GM18520 (cell line): ENCODE measurements at regions not wholly inside any gene's neighbourhood (a gene's known extent, or its start where the extent isn't known, plus 50 kb on each side); places are given as distances from the start of the nearest gene placed in this dataset.

Experiments
- ATAC-seq: cut with Tn5 transposase; IDR thresholded peaks from one replicate; pipeline ENCODE4 v1.9.1; 2021; ENCODE audit not compliant: unreplicated experiment

DNA sequence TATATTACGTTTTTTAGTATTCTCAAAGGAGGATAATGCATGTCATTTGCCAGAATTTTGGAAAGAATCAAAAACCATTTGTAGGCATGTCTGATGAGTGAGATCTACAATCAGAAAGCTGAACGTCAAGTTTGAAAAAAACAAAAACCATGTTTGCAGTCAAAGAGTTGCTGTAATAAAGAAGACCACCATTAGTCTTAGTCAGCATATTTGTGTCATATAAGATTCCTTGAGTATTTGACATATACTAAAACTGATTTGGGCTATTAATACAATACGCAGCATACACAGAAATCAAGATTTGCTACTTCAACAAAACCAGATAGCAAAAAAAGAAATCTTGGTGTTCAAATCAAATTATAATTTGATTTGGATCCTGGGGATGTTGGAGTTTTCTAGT lies 247.5 kb downstream of the SAMD5 start:
- no peak for ATAC-seq

DNA sequence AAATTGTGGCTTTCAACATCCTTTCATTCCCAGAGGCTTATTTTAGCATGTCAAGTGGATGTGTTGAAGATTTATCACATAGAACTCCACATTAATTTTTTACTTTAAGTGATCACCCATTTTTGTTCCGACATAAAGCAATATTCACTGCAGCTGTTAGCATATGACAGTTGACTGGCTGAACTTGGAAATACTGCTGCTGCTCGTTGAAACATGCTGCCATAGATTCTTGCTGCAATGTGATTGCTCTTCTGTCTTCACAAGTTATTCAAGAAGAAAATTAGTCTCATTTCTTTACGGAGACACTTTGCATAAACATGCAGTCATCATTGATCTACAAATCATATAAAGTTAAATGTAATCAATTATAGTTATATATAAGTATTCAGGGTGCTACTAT lies 248.4 kb downstream of the SAMD5 start:
- no peak for ATAC-seq

DNA sequence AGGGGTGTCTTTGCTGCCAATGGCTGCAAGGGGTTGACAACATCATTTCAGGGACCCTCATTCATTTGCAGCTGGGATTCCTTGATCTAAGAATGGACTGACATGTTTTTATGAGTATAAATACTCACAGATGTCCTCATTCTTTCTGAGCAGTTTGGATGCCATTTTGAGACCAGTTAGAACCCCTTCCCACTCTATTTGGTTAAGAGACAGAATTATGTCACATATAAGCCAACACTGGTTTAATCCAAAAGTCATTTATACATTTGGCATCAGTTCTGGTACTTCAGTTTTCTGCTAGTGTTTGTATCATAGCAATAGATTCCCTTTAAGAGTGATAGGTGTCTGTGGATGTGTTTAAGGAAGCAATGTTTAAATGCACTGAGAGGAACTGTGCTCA lies 248.8 kb downstream of the SAMD5 start:
- no peak for ATAC-seq

DNA sequence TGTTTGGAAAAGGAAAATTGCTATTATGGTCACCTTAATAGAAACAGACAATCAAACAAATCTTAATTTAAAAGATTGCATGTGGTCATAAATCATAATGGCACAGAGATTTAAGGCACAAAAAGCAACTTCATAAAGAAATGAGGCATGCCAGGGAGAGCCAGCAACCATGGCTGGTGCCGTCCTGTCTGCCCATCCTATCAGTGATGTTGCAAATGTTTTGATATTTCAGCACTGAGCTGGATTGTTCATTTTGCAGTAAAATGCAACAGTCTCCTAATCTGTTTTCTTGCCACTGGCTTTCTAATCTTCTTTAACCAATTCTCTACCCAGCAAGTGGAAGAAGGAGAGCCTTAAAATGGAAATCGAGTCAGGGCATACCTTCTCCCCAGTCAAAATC lies 249.8 kb downstream of the SAMD5 start:
- ATAC-seq: no peak

- ATAC-seq: no peak
Observed at GRCh38 chr6:147759093-147759492, 250.6 kb downstream of the SAMD5 start.

GRCh38 chr6:147759536-147759935 lies 251.0 kb downstream of the SAMD5 start:
- ATAC-seq: no peak

GRCh38 chr6:147765541-147765940 lies 257.1 kb downstream of the SAMD5 start:
- no peak for ATAC-seq

DNA sequence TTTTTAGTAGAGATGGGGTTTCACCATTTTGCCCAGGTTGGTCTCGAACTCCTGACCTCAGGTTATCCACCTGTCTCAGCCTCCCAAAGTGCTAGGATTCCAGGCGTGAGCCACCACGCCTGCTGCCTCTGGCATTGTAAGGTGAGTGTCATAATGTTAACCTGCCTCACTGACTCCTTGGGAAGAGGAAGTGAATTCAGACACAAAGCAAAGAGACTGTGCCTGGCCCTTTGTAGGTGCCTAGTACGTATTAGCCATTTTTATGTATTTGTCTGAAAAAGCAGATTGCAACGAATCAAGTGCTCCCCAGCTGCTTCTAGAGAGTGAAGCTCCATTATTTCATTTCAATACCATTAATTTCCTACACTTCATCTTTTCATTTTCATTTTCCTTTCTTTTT lies 260.5 kb downstream of the SAMD5 start:
- ATAC-seq: no peak

DNA sequence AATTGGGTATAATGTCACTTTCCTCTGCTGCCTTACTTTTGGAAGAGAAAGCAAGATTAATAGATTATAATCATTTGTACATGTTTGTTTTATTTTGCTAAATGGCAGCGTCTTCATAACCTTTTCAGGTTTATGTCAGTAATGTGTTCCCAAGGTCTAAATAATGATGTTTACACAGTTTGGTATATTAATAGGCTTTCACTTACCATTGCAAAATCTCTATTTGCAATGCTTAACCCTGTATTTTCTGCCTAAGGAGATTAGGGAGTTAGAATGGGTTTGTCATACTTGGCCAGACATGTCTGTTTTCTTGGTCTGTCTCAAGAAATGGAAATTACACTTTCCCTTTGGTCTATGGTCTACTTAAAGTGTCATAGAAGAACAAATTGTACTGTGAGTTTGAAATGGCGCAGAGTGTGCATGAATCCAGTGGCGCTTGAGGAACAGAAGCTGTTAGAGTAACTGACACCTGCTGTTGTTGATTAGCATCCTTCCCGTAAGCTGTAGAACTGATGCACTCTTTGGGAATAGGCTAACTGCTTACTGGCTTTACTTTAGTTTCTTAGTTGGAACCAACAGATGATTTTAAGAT lies 261.1 kb downstream of the SAMD5 start:
- ATAC-seq: no peak

GRCh38 chr6:147770221-147770620 lies 261.7 kb downstream of the SAMD5 start:
- no peak for ATAC-seq

- no peak for ATAC-seq
Observed at GRCh38 chr6:147772724-147773123, 264.2 kb downstream of the SAMD5 start.

DNA sequence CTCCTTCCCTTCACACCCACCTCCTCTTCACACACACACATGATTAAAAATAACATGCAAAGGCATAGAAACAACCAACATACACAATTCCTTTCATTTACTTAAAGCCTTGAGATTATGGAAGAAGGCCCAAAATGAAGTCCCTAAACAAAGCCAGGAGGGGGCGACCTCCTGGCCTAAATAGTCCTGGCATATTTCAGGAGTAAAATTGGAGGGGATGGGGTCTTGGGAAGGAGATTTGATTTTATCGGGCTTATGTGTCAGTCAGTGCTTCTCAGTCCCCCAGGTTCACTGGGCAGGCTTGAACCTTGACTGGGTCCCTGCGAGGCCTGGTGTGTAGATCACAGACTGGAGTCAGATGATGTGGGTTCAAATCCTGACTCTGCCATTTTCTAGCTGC lies 266.4 kb downstream of the SAMD5 start:
- ATAC-seq: no peak

GRCh38 chr6:147776631-147777213 lies 268.2 kb downstream of the SAMD5 start:
- ATAC-seq: no peak

DNA sequence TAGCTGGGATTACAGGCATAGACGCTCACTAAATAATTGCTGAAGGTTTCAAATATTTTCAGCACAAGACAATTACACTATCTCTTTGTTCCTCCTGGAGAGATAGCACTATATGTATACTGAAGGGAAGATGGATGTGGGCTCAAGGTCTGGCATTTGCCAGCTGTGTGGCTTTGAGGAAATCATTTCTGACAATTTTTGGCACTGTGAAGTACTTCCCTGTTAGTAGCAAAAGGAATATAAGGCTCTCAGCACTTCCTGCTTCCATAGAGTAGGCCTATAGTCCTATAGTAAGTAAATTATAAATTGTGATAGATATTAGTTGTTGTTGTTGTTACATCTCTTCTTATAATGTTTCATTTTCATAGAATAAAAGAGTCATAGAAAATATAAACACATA lies 271.1 kb downstream of the SAMD5 start:
- ATAC-seq: no peak

- ATAC-seq: no peak
Observed at GRCh38 chr6:147782302-147782701, 273.8 kb downstream of the SAMD5 start.

DNA sequence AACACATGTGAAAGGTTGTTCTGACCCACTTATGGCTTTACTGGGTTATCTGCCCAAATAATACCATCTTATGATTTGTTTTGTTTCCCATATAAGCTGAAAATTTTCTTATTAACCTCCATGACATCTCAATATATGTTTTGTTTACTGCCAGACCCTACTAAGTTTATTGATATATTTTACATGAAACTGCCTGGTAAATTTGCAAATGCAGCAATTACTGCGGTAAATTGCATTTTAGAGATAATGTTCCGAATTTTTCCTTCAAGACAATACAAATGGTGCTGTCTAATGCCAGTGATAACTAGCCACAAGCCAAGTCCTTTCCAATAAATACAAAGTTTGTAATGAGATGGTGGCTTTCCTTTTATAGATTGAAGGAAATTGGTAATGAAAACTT lies 275.9 kb downstream of the SAMD5 start:
- ATAC-seq: no peak

- no peak for ATAC-seq
Observed at GRCh38 chr6:147787417-147787816, 278.9 kb downstream of the SAMD5 start.

- no peak for ATAC-seq
Observed at GRCh38 chr6:147789430-147789947, 281.0 kb downstream of the SAMD5 start.

GRCh38 chr6:147793871-147794643 lies 285.6 kb downstream of the SAMD5 start:
- no peak for ATAC-seq

- no peak for ATAC-seq
Observed at GRCh38 chr6:147802459-147802858, 294.0 kb downstream of the SAMD5 start.

DNA sequence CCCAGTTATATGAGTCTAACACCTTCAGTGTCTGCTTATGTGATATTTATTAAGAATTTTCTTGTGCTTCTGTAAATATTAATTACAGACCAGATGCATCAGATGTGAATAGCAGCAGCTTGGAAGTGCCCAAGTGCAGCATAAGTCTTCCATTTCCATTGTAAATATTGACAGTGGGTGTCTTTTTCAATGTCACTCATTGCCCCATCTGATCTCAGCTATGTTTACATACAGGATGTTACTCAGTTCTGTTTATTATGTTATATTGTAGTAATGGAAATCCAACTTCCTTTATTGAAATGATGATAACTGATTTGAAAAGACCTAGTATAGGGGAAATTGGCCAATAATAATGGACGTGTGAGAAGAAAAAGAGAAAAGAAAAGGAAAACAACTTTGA lies 296.7 kb downstream of the SAMD5 start:
- no peak for ATAC-seq

DNA sequence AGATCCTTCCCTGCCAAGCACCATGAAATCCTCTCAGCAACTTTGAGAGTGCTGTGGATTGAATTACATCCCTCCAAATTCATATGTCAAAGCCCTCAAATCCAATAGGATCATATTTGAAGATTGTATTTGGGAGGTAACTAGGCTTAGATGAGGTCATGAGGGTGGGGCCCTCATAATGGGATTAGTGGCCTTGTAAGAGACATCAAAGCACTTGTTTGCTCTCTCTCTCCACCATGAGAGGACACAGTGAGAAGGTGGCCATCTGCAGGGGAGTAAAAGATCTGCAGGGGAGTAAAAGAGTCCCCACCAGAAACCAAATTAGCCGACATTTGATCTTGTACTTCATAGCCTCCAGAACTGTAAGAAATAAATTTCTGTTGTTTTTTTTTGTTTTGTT lies 298.2 kb downstream of the SAMD5 start:
- no peak for ATAC-seq
